Head of caudate nucleus (tissue), 42 donors: ENCODE measurements at regions not wholly inside any gene's neighbourhood (a gene's known extent, or its start where the extent isn't known, plus 50 kb on each side); places are given as distances from the start of the nearest gene placed in this dataset.
"Not testable (repeated sequence)": the region's sequence is repeated elsewhere in the genome, so short reads cannot be mapped to it uniquely, and the experiment has no call there.

ENCODE experiments used
- DNase-seq, 42 donors: peaks; one replicate each; pipeline versions ENCODE4 v3.0.0 to v3.0.0-alpha.2; 2020 to 2021; ENCODE audit warnings: mixed read lengths in 7 of 42
- intact Hi-C: fragments of 100-400 bp; cut with DNase I; formaldehyde crosslinking; loops from one replicate; pipeline ENCODE4 v1.15.0; 2022

GRCh38 chr4:66805582-66805981 is 739.7 kb downstream of the CENPC start:
- intact Hi-C loops: no loop called here
- DNase-seq: no peak

- DNase-seq: no peak
- intact Hi-C loops: no loop called here
Observed at GRCh38 chr4:66804979-66805378, 740.3 kb downstream of the CENPC start.

- no peak for DNase-seq
- intact Hi-C loops: no loop called here
Observed at GRCh38 chr4:66797608-66798007, 747.7 kb downstream of the CENPC start.

GRCh38 chr4:66795724-66796123 is 749.6 kb downstream of the CENPC start:
- intact Hi-C loops: no loop called here

GRCh38 chr4:66794390-66795034 is 750.8 kb downstream of the CENPC start:
- intact Hi-C loops: no loop called here
- no peak for DNase-seq

More at GRCh38 chr4:66795724-66796123, 749.6 kb downstream of the CENPC start:
- no peak for DNase-seq

GRCh38 chr4:66791686-66792085 is 753.6 kb downstream of the CENPC start:
- DNase-seq: no peak
- intact Hi-C loops: no loop called here

- intact Hi-C loops: no loop called here
- DNase-seq: no peak
Observed at GRCh38 chr4:66785479-66785878, 759.8 kb downstream of the CENPC start.

GRCh38 chr4:66782751-66783150 is 762.6 kb downstream of the CENPC start:
- DNase-seq, intact Hi-C loops: not testable (repeated sequence)

GRCh38 chr4:66777097-66777496 is 768.2 kb downstream of the CENPC start:
- intact Hi-C loops: no loop called here
- no peak for DNase-seq

GRCh38 chr4:66769441-66769840 is 775.9 kb downstream of the CENPC start:
- DNase-seq: no peak
- intact Hi-C loops: no loop called here

GRCh38 chr4:66767442-66767841 is 777.9 kb downstream of the CENPC start:
- intact Hi-C loops: no loop called here
- DNase-seq: no peak

- DNase-seq: no peak
- intact Hi-C loops: no loop called here
Observed at GRCh38 chr4:66766557-66766956, 778.7 kb downstream of the CENPC start.

GRCh38 chr4:66750273-66750672 is 795.0 kb downstream of the CENPC start:
- DNase-seq: no peak
- intact Hi-C loops: no loop called here

- intact Hi-C loops: not testable (repeated sequence)
Observed at GRCh38 chr4:66746918-66747317, 798.4 kb downstream of the CENPC start.

GRCh38 chr4:66741081-66741480 is 804.2 kb downstream of the CENPC start:
- intact Hi-C loops: no loop called here
- no peak for DNase-seq

More at GRCh38 chr4:66746918-66747317, 798.4 kb downstream of the CENPC start:
- not testable (repeated sequence) for DNase-seq

GRCh38 chr4:66736606-66737005 is 808.7 kb downstream of the CENPC start:
- intact Hi-C loops: no loop called here
- peak in 14 of 42 donors; percentile 2 to 65 (median 14) for DNase-seq

- intact Hi-C loops: no loop called here
- no peak for DNase-seq
Observed at GRCh38 chr4:66728280-66728679, 817.0 kb downstream of the CENPC start.

GRCh38 chr4:66712301-66712921 is 832.9 kb downstream of the CENPC start:
- intact Hi-C loops, DNase-seq: not testable (repeated sequence)

- no peak for DNase-seq
- intact Hi-C loops: no loop called here
Observed at GRCh38 chr4:66704243-66704642, 841.1 kb downstream of the CENPC start.

GRCh38 chr4:66694739-66695138 is 850.6 kb downstream of the CENPC start:
- intact Hi-C loops: no loop called here
- DNase-seq: no peak

- DNase-seq: no peak
- intact Hi-C loops: no loop called here
Observed at GRCh38 chr4:66693694-66694093, 851.6 kb downstream of the CENPC start.
